ENCODE measurements at regions not wholly inside any gene's neighbourhood (a gene's known extent, or its start where the extent isn't known, plus 50 kb on each side); places are given as distances from the start of the nearest gene placed in this dataset.

DNA sequence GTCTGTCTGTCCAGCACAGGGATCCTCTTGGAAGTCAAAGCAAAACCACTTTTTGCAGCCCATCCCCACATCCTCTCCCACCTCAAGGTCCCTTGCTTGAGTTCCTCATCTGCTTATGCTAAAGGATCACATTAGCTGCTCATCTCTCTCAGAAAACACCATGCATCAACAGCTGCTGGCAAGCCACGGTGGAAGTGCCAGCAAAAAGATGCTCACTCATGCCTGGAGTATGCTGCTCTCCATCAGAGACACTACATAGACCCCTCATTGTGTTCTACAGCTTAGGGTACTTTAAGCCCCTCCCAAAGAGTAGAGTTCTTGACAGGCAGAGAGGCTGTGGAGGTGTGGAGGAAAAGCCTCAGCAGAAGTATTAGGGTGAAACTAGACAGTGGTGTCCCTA lies 94.6 kb upstream of the COL8A1 start:
- H3K27ac ChIP-seq, result peak overlapping the region; percentile 83
- no peak for DNase-seq (ENCODE audit: low read depth, low spot score)

DNA sequence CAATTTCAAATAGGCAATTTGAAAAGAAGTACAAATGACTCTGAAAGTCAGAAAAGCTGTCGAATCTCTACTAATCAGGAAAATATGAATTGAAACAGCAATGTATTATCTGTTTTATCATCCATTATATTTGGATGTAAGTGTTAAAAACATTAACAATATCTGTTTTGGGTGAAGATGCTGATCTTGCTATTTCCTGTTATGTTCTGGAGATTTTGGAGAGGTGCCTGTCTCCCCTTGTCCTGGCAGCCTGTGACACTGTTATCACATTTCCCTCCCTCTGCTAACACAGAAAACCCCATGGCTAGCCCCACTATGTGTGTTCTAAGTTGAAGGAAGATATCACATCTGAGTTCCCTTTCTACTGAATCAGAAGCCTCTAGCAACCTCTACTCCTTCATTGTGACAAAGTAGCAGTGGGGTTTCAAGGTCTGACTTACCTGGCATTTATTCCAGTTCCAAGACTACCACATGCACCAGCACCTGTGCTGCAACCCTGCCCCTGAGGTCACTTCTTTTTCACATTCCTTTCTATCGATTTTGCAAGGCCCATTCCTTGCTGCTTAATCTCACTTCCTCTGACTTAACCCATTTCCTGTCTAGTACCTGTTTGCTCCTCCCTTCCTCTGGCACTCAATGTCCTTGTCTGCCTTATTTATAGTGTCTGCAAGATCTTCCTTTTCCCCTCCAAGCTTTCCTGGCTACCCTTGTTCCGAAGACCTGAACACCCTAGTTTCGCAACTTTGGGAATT lies 95.5 kb upstream of the COL8A1 start:
- H3K27ac ChIP-seq, result peak overlapping the region; percentile 83
- peak; percentile 37 for DNase-seq (ENCODE audit: low read depth, low spot score)

DNA sequence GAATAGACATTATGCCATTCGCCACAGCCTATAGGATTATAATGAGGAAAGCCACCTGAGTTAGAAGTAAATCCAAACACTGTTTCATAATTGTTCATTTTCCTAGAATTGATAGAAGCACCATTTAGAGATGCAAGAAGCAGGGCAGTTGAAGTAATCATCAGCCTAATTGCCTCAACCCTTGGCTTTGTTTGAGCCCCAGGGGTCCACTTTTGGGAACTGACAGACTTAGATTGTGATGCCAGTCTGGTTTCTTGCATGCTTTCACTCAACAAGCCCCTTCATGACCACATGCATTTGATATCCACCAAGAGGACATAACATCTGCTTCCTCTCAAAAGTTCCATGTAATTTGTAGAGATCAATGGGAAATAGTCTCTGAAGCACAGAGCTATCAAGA lies 97.2 kb upstream of the COL8A1 start:
- H3K27ac ChIP-seq, result no peak overlapping the region
- DNase-seq (ENCODE audit: low read depth, low spot score), result no peak

DNA sequence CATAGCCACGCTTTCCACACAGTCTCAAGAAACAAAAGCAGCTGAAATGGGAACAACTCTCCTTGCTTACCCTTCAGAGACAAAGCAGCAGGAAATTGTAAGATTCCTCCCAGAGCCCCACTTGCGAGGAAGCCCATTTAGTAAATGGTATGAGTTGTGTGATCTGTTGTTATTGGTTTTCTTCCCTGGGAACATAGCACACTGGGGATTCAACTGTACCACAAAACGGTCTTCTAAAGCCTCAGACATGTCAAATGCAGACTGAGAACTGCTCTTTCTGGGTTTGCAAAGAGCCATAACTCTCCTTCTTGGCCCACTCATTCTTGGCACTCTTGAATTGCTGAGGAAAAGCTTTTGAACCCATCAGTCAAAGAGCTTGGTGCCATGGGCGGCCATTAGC lies 101.0 kb upstream of the COL8A1 start:
- DNase-seq (ENCODE audit: low read depth, low spot score), result no peak
- H3K27ac ChIP-seq, result no peak overlapping the region

DNA sequence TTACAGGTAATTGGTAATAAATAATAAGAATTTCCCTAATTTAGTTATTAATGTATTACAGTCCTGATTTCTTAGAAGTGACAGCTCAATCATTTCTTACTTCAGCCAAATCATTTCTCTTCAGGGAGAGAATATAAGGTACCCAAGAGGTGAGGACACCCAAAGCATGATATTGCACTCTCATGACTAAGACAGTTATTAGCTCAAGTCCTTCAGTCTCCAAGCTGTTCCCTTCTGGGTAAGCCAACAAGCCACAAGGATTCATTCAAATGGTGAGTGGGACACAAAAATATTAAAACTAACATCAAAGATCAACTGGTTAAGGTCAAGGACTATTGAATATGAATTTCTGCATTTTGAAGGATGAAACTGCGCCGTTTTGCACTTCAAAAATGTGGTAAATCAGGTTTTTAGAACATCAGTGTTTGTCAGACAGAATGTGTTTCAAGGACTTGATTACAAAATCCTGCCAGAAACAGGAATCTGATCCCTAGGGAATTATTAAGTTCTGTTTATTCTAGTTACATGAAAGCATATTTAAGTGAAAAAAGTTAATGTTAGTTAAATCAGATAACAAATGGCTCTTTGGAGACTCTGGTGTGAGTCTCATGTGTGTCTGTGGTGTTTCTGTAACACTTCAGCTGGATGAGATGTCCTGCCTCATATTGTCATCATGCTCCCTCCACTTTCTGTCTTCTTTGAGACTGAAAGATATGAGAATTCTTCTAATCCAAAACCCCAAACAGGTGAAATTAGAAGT lies 101.7 kb upstream of the COL8A1 start:
- no peak overlapping the region for H3K27ac ChIP-seq
- DNase-seq (ENCODE audit: low read depth, low spot score), result no peak

DNA sequence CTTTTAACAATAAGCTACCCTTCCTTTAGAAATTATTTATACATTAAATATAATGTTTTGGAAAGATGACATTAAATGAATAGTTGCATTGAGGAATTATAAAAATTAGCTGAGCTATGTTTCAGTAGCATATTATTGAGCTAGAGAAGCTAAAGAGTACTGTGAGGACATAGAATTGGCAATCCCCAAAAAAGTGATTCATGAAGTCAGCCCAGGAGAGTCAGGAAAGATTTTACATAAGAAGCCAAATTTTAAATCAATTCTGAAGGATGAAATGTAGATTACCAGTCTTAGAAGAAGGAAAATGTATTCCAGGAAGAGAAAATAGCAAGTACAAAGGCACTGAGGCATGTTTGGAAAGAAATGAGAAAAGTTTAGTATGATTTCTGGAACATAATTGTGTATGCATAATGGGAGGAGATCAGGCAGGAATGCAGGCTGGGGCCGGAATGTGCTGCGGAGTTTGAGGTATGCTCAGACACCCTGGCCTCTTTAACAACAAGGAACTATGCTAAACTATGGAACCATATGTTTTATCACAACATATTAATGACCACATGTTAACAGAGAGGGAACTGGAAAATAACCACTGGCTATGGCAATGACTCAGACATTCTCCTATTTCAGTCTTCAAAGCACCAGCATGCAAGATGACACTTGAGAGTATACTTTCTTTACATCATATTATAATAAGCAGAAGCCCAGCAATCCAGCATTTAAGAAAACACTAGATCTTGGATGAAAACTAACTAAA lies 103.3 kb upstream of the COL8A1 start:
- peak overlapping the region; percentile 20 for H3K27ac ChIP-seq
- DNase-seq (ENCODE audit: low read depth, low spot score), result no peak

DNA sequence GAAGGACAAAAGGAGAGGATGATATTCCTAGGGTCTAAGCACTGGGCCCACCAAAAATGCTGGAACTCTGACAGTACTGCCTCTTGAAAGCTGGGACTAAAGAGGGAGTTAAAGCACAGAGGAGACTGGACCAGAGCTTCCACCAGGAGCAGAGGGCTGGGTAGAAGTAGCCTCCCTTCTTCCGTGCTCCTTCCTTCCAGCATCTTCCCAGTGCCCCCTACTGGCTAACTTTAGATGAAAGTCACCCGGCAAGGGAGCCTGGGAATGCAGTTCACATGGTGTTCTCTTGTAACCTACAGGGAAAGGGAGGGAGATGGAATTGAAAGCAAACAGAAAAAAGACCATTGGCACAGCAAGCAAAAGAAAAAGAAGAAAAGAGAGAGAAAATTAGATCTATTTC lies 106.1 kb upstream of the COL8A1 start:
- no peak overlapping the region for H3K27ac ChIP-seq
- no peak for DNase-seq (ENCODE audit: low read depth, low spot score)

DNA sequence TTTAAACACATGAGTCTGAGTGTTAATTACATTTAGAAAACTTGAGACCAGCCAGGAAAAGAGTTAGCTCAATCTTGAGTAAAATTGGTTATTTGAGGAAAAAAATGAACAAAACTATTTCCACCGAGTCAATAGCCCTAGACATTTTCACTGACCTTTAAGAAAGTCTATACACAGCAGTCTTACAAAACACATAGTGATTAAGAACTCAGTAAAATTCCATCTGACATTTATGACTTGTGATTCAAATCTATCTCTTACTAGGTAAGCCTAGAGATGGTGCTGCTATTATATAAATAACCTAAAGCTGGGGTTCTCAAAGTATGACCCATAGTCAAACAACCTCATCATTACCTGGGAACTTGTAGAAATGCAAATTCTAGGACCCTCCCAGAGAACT lies 109.1 kb upstream of the COL8A1 start:
- DNase-seq (ENCODE audit: low read depth, low spot score), result no peak

DNA sequence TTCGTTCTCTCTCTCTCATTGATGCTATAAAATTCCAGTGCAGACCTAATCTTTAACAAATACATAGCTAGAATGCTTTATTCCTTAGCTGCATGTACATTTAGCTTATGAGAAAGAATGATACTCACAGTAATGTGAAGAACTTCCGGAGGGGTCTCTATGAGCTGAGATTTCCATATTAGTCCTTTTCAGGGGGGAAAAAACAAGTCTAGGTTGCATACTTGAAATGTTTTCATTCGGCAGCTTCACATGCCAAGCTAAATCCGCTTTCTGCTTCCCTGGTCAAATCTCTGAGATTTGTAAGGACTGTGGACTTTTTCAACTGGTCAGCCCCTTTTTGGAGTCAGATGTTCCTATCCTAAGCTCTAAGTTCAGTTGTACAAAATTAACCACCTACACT lies 111.5 kb upstream of the COL8A1 start:
- DNase-seq (ENCODE audit: low read depth, low spot score), result no peak
- H3K27ac ChIP-seq, result no peak overlapping the region

More for the DNA sequence above, 109.1 kb upstream of the COL8A1 start:
- no peak overlapping the region for H3K27ac ChIP-seq

DNA sequence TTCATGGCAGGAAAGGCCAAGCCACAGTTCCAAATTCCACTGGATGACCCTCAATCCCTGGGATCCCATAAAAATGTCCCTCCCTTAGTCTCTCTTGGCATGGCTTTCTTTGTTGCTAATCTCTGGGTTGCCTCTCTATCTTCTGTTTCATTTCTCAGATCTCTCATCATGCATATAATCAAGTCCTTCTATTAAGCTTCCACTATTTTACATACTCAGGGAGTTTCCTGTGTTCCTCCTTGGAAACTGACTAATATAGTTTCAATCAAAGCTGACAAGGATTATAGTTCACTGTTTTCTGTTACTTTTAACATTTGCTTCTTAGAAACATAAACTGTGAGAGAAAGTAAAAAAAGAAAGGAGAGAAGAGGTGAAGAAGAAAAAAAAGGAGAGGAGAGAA lies 113.8 kb upstream of the COL8A1 start:
- DNase-seq (ENCODE audit: low read depth, low spot score), result no peak
- no peak overlapping the region for H3K27ac ChIP-seq

DNA sequence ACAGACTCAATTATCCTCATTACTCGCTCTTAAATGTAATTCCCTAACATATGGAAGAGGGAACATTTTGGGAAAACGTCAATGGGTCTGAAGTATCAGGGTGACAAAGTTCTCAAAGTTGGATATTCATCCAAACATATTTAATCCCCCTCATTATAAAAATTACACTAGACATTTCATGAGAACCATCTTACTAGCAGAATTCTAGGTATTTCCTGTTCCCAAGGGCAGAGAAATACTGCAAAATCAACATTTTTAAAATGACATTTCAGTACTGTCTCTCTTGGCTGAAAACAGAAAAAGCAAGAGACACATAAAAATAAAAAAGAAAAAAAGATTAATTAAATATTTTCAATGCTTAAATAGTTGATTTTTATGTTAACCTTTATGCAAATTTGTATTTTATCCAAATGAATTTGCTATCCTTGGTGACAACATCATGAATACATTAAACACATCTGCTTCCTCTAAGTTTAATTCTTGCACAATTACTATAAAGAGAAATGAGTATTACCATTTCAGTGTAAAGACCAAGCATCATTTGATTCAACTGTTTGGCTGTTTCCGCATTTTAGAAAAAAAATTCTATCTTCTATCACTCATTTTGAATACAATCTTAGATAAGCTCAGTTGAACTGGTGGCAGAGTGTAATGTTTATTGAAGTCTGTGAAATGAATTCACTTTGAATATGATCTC lies 114.8 kb upstream of the COL8A1 start:
- H3K27ac ChIP-seq, result no peak overlapping the region
- DNase-seq (ENCODE audit: low read depth, low spot score), result no peak

DNA sequence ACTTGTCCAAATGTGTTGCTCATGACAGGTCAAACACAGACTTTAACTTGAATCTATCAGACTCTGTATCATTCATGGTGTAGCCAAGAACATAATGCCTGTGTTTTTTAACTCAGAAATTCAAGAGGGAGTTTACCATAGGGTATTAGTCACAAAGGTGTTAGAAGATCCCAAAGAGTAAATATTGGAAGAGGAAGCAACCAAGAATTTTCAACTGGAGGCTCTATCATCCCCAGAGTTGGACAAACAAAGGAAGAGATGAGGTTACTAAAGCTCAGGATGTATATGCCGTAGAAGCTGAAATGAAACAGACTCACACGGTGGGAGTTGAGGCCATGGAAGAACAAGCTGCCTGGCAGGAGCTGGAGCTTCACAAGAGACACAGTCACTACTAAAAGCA lies 116.2 kb upstream of the COL8A1 start:
- H3K27ac ChIP-seq, result no peak overlapping the region
- DNase-seq (ENCODE audit: low read depth, low spot score), result no peak

DNA sequence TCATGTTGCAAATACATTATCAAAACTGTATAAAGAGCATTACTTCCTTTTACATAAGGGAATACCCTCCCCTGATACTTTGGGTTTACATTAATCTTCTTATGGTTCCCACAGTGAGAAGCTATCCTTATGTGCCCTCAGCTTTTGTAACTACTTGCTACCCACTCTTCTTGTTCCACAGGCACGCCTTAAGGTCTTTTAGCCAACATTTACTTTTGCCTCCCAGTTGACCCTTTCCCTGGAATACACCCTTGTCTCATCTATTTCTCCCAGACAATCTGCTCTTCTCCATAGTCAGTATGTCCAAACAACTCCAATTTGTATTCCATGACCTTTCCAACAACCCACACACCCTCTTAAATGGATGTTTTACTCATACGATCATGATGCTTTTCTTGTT lies 116.8 kb upstream of the COL8A1 start:
- no peak overlapping the region for H3K27ac ChIP-seq
- no peak for DNase-seq (ENCODE audit: low read depth, low spot score)

DNA sequence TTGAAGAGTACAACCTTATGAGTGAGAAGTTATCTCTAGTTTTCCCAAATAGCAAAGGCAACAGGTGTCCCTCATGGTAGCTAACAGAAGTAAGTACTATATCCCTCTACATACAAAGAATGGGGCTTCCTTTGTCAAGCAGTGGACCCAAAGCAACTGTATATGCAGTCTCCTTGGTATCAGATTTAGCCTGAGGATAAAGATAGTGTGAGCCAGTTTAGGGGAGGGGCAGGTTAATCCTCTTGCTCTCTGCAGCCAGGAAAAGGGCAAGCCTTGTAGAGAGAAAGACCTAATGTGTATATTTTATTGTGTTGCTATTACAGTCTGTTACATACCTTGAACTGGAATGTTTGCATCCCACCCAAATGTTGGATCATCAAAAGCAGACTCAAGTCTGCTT lies 117.9 kb upstream of the COL8A1 start:
- no peak for DNase-seq (ENCODE audit: low read depth, low spot score)
- H3K27ac ChIP-seq, result no peak overlapping the region

DNA sequence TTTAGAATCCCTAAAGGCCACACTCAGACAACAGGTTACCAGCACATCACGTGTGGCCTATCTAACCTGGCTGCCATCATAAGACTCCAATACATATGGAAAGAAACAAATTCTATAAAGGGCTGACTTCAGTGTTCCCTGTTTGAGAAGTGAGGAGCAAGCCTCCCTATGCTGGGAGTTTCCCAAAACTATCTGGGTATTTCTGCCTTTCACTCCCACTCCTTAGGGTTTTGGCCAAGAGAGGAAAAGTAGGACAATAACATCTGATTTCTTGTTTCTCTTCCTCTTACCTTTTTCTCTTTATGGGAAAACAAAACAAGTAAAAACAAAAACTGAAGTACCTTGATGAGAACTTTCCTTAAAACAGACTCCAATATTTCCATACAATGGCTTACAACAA lies 121.5 kb upstream of the COL8A1 start:
- DNase-seq (ENCODE audit: low read depth, low spot score), result no peak
- H3K27ac ChIP-seq, result no peak overlapping the region

DNA sequence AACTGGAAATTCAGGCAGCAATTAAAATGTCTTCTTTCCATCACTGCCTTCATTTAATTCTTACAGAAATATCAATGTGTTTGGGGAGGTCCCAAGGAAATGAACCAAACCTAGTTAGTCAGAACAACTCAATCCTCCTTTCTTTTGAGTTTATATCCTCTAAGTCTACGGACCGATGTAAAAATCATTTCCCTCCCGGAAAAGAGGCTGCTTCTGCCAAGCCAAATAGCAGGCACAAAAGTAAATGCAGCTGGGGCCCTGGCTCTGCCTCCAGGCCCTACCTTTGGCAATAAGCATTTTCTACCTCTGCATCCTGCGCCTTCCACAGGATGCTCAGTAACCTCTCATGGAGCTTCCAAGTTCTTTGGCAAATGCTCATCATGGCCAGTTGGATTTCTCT lies 122.5 kb upstream of the COL8A1 start:
- H3K27ac ChIP-seq, result no peak overlapping the region

DNA sequence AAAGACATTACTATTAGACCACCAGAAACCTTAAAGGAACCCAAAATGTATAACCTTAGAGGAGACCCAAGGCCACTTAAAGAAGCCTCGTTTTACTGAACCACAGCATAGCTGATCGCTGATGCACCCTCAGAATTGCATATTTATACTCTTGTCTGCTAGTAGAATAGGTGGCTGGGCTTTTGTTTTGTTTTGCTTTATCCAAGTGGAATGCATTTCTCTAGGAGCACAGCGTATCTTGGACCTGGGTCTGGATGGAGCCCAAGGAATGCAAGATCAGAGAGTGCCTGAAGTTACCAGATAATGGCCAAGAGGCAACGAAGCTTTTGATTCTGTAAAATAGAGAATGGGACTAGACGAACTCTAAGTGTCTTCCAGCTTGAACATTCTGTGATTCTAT lies 129.2 kb upstream of the COL8A1 start:
- no peak for DNase-seq (ENCODE audit: low read depth, low spot score)

More for the DNA sequence above, 122.5 kb upstream of the COL8A1 start:
- no peak for DNase-seq (ENCODE audit: low read depth, low spot score)

DNA sequence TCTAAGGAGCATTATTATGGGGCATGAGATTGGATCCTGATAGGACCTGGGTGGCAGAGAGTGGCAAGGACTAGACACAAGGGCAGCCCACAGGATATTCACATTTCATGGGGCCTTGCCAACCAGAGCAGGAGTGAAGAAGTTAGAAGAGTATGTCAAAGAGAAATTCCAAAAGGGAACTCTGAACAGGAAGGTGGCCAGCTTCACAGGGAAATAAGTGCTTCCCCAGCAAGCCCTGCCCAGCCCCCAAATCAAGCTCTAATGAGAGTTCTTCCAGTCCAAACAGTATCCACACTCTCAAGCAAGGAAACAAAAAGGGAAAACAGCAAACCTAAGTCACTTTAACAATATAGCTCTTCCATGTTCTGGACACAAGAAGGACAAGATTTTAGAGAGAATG lies 130.2 kb upstream of the COL8A1 start:
- no peak overlapping the region for H3K27ac ChIP-seq
- no peak for DNase-seq (ENCODE audit: low read depth, low spot score)

More for the DNA sequence above, 129.2 kb upstream of the COL8A1 start:
- H3K27ac ChIP-seq, result no peak overlapping the region

DNA sequence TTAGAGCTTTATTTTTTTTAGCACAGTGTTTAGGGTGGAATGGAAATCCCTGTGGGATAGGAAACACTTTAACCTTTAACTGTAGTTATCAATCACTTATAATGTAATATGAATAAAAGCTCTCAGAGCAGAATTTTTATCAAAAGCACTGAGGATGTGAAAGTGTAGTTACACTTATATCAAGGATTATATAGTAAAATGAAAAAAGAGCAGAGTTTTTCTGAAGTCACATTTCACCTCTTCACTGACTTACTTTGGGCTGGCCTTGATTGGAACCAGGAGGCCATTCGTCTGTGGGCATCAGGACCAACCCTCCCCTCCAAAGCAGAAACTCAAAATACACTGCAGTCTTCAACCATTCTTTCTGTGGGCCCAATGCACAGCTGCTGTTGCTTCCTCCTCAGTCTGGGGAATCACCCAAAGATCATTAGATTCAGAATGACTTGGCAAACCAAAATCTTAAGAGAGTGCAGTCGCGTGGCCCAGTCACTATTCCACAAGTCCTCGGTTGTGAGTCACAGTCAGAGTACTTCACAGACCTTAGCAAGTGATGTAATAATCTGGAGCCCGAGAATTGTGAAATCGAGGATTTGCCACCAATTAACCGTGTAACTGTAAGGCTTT lies 132.6 kb upstream of the COL8A1 start:
- H3K27ac ChIP-seq, result no peak overlapping the region

DNA sequence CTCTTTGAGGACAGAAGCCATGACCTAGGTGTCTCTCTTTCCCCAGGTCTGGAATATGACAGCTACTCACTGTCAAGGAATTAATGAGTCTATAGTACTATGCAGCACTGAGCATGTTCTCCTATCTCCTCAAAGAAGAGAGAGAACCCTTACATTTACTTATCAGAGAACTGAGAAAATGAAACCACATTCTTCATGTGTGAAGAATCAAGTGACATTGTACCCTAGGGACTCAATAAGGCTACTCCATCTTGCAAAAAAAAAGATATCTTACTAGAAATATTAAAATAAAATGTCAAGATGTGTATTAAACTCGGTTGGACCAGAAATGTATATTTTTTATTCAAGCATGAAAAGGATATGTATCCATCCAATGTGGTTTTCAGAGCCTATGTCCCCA lies 133.2 kb upstream of the COL8A1 start:
- no peak for DNase-seq (ENCODE audit: low read depth, low spot score)
- H3K27ac ChIP-seq, result no peak overlapping the region

More for the DNA sequence above, 132.6 kb upstream of the COL8A1 start:
- no peak for DNase-seq (ENCODE audit: low read depth, low spot score)

Measured in epithelial cell of prostate (primary cell).